ENCODE measurements at regions not wholly inside any gene's neighbourhood (a gene's known extent, or its start where the extent isn't known, plus 50 kb on each side); places are given as distances from the start of the nearest gene placed in this dataset.

GRCh38 chr5:82760856-82761255, 316.3 kb downstream of the TMEM167A start:
- no peaks in the 10 kb centered on the region for H3K27me3 ChIP-seq (ENCODE audit: insufficient read depth, poor library complexity, severe bottlenecking)

GRCh38 chr5:82758881-82759280, 318.3 kb downstream of the TMEM167A start:
- Histone ChIP-seq H3K4me3 (ENCODE audit: severe bottlenecking) (no peak overlapping the region), H3K27me3 (ENCODE audit: insufficient read depth, poor library complexity, severe bottlenecking) (no peaks in the 10 kb centered on the region), H3K27ac (ENCODE audit: poor library complexity, severe bottlenecking) (no peak overlapping the region), H3K4me1 (ENCODE audit: insufficient read depth, poor library complexity, severe bottlenecking) (no peaks in the 10 kb centered on the region), H3K36me3 (ENCODE audit: low read depth) (no peaks in the 10 kb centered on the region), H3K9me3 (ENCODE audit: severe bottlenecking) (no peaks in the 10 kb centered on the region)
- TF ChIP-seq CTCF (IDR thresholded peaks at IDR 0.05; ENCODE audit: poor library complexity, severe bottlenecking): no peak
- no peak for DNase-seq (ENCODE audit: low spot score)
- ATAC-seq (ENCODE audit: low read depth): no peak

More at GRCh38 chr5:82760856-82761255, 316.3 kb downstream of the TMEM167A start:
- Histone ChIP-seq H3K9me3 (ENCODE audit: severe bottlenecking) (no peaks in the 10 kb centered on the region), H3K27ac (ENCODE audit: poor library complexity, severe bottlenecking) (no peak overlapping the region), H3K4me3 (ENCODE audit: severe bottlenecking) (no peak overlapping the region), H3K4me1 (ENCODE audit: insufficient read depth, poor library complexity, severe bottlenecking) (peaks cover 3% of the 10 kb centered on the region), H3K36me3 (ENCODE audit: low read depth) (no peaks in the 10 kb centered on the region)
- DNase-seq (ENCODE audit: low spot score) (no peak), ATAC-seq (ENCODE audit: low read depth) (no peak)
- no peak for TF ChIP-seq CTCF (IDR thresholded peaks at IDR 0.05; ENCODE audit: poor library complexity, severe bottlenecking)

GRCh38 chr5:82754759-82755158, 322.4 kb downstream of the TMEM167A start:
- Histone ChIP-seq H3K4me3 (ENCODE audit: severe bottlenecking) (no peak overlapping the region), H3K27me3 (ENCODE audit: insufficient read depth, poor library complexity, severe bottlenecking) (no peaks in the 10 kb centered on the region), H3K36me3 (ENCODE audit: low read depth) (no peaks in the 10 kb centered on the region), H3K4me1 (ENCODE audit: insufficient read depth, poor library complexity, severe bottlenecking) (no peaks in the 10 kb centered on the region), H3K9me3 (ENCODE audit: severe bottlenecking) (no peaks in the 10 kb centered on the region), H3K27ac (ENCODE audit: poor library complexity, severe bottlenecking) (no peak overlapping the region)
- DNase-seq (ENCODE audit: low spot score) (no peak), ATAC-seq (ENCODE audit: low read depth) (no peak)
- no peak for TF ChIP-seq CTCF (IDR thresholded peaks at IDR 0.05; ENCODE audit: poor library complexity, severe bottlenecking)

- H3K36me3 ChIP-seq (ENCODE audit: low read depth): no peaks in the 10 kb centered on the region
- ATAC-seq (ENCODE audit: low read depth) (no peak), DNase-seq (ENCODE audit: low spot score) (no peak)
- H3K4me1 ChIP-seq (ENCODE audit: insufficient read depth, poor library complexity, severe bottlenecking): no peaks in the 10 kb centered on the region
- H3K27ac ChIP-seq (ENCODE audit: poor library complexity, severe bottlenecking): no peak overlapping the region
- no peak overlapping the region for H3K4me3 ChIP-seq (ENCODE audit: severe bottlenecking)
- no peak for TF ChIP-seq CTCF (IDR thresholded peaks at IDR 0.05; ENCODE audit: poor library complexity, severe bottlenecking)
- H3K9me3 ChIP-seq (ENCODE audit: severe bottlenecking): no peaks in the 10 kb centered on the region
- no peaks in the 10 kb centered on the region for H3K27me3 ChIP-seq (ENCODE audit: insufficient read depth, poor library complexity, severe bottlenecking)
These were observed 323.0 kb downstream of the TMEM167A start for GRCh38 chr5:82754036-82754746.

- H3K36me3 ChIP-seq (ENCODE audit: low read depth): no peaks in the 10 kb centered on the region
- no peak for ATAC-seq (ENCODE audit: low read depth)
- TF ChIP-seq CTCF (IDR thresholded peaks at IDR 0.05; ENCODE audit: poor library complexity, severe bottlenecking): no peak
- no peak for DNase-seq (ENCODE audit: low spot score)
- no peak overlapping the region for H3K4me3 ChIP-seq (ENCODE audit: severe bottlenecking)
- no peaks in the 10 kb centered on the region for H3K4me1 ChIP-seq (ENCODE audit: insufficient read depth, poor library complexity, severe bottlenecking)
- H3K9me3 ChIP-seq (ENCODE audit: severe bottlenecking): no peaks in the 10 kb centered on the region
- no peaks in the 10 kb centered on the region for H3K27me3 ChIP-seq (ENCODE audit: insufficient read depth, poor library complexity, severe bottlenecking)
- H3K27ac ChIP-seq (ENCODE audit: poor library complexity, severe bottlenecking): no peak overlapping the region
These were observed 323.8 kb downstream of the TMEM167A start for GRCh38 chr5:82753374-82753773.

Measured in RWPE2 (cell line).